ENCODE measurements at regions not wholly inside any gene's neighbourhood (a gene's known extent, or its start where the extent isn't known, plus 50 kb on each side); places are given as distances from the start of the nearest gene placed in this dataset.

DNA sequence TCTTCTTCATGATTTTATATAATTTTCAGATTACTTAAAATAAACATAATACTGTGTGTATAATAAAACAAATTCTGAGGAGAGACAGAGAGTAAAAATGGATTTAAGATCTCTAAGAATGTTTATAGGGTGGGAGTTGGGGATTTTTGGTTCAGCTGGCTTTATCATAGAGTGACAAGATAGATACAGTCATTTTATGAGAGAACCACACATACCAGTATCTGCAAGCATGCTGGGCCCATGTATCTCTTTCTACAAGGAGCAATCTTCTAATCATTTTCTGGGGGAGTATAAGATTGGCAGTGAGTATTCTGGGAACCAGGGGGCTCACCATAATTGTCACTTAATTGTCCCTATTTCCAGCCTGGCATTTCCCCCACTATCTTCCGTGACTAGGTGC, 64.3 kb upstream of the DUSP10 start:
- TF ChIP-seq EP300 (IDR thresholded peaks at IDR 0.05) (no peak), CTCF (IDR thresholded peaks at IDR 0.05) (no peak), POLR2A (IDR thresholded peaks at IDR 0.05) (no peak)
